ENCODE measurements at regions not wholly inside any gene's neighbourhood (a gene's known extent, or its start where the extent isn't known, plus 50 kb on each side); places are given as distances from the start of the nearest gene placed in this dataset.

GRCh38 chr1:69128204-69128603 lies 439.5 kb upstream of the LRRC7 start:
- no peak for TF ChIP-seq CTCF (IDR thresholded peaks at IDR 0.05)
- TF ChIP-seq EP300 (IDR thresholded peaks at IDR 0.05) = no peak
